Endothelial cell of umbilical vein (primary cell): ENCODE measurements at regions not wholly inside any gene's neighbourhood (a gene's known extent, or its start where the extent isn't known, plus 50 kb on each side); places are given as distances from the start of the nearest gene placed in this dataset.

Experiments used
- BruUV-seq: library from RNA; stranded (reverse); fragments of 400-500 nt; replicated peaks from 2 replicates; lab custom pipeline; 2021; lab: Mats Ljungman, UMichigan
- CTCF ChIA-PET: fragments of 300-600, 350-600 bp; sonication (Branson Sonifier 250); formaldehyde crosslinking; loops from one replicate; lab custom pipeline; 2021; ENCODE audit warnings: antibody characterized with exemption, inconsistent platforms; lab: Charles Lee
- POLR2A ChIA-PET: fragments of 300-600, 350-600 bp; sonication (Branson Sonifier 250); formaldehyde crosslinking; loops from one replicate; lab custom pipeline; 2021; ENCODE audit warnings: antibody characterized with exemption, inconsistent platforms; lab: Charles Lee
- DNase-seq: peaks from one replicate; pipeline ENCODE4 v3.0.0-alpha.2; 2011; ENCODE audit warnings: low read depth, low spot score
- FAIRE-seq: peaks from 2 replicates; lab custom pipeline; 2011; peaks lifted over from hg19 to GRCh38; lab: Jason Lieb, UNC
- H2AFZ ChIP-seq: 2 replicates; pipeline ENCODE4 v1.6.0; 2012; ENCODE audit warnings: low read depth, low read length, control low read depth, inconsistent platforms
- H3K27ac ChIP-seq: 2 replicates; pipeline ENCODE4 v1.5.1; 2011; ENCODE audit warnings: low read depth, mild to moderate bottlenecking, control low read depth, low read length, moderate library complexity; ENCODE audit not compliant: insufficient read depth
- H3K27me3 ChIP-seq, 2 experiments: 2 replicates each; pipeline versions ENCODE4 v1.6.0 to v1.6.1; 2011; ENCODE audit warnings: low read length in 2 of 2, mixed read lengths in 1 of 2; ENCODE audit not compliant: control insufficient read depth in 2 of 2, insufficient read depth in 2 of 2
- H3K36me3 ChIP-seq, 2 experiments: 2 replicates in 1 of 2; 3 replicates in 1 of 2; pipeline ENCODE4 v1.5.1; 2011; ENCODE audit warnings: low read length in 2 of 2, mild to moderate bottlenecking in 1 of 2, moderate library complexity in 1 of 2; ENCODE audit not compliant: control insufficient read depth in 2 of 2, insufficient read depth in 2 of 2; ENCODE audit errors: extremely low read depth in 1 of 2
- H3K4me1 ChIP-seq: 3 replicates; pipeline ENCODE4 v1.5.1; 2011; ENCODE audit warnings: mild to moderate bottlenecking, low read length; ENCODE audit not compliant: control insufficient read depth, insufficient read depth; ENCODE audit errors: extremely low read depth
- H3K4me2 ChIP-seq: 2 replicates; pipeline ENCODE4 v1.6.1; 2011; ENCODE audit warnings: low read length, control low read depth, mixed read lengths; ENCODE audit not compliant: insufficient read depth
- H3K4me3 ChIP-seq, 3 experiments: fragments of 200-600 bp in 1 of 3; sonication (generic), shearing (Covaris generic) in 1 of 3; replicated peaks in 1 of 3; 2 replicates each; pipeline ENCODE4 v1.5.1; 2011 to 2016; ENCODE audit warnings: control low read depth in 3 of 3, low read length in 3 of 3, mild to moderate bottlenecking in 2 of 3, inconsistent platforms in 1 of 3, low read depth in 1 of 3, moderate library complexity in 1 of 3; ENCODE audit not compliant: insufficient read depth in 1 of 3
- H3K79me2 ChIP-seq: 2 replicates; pipeline ENCODE4 v1.6.0; 2012; ENCODE audit warnings: low read length, inconsistent platforms; ENCODE audit not compliant: control insufficient read depth, insufficient read depth
- H3K9ac ChIP-seq: replicated peaks from 2 replicates; pipeline ENCODE3; 2011; ENCODE audit warnings: low read length, control low read depth; ENCODE audit not compliant: insufficient read depth; ENCODE audit errors: extremely low read depth
- H3K9me1 ChIP-seq: replicated peaks from 3 replicates; pipeline ENCODE4 v1.6.0; 2011; ENCODE audit warnings: mild to moderate bottlenecking, low read length; ENCODE audit not compliant: control insufficient read depth, insufficient read depth; ENCODE audit errors: extremely low read depth
- H3K9me3 ChIP-seq: replicated peaks from 2 replicates; pipeline ENCODE4 v1.5.1; 2012; ENCODE audit warnings: low read length, inconsistent platforms; ENCODE audit not compliant: control insufficient read depth, insufficient read depth
- H4K20me1 ChIP-seq: replicated peaks from 2 replicates; pipeline ENCODE3; 2011; ENCODE audit warnings: mild to moderate bottlenecking, low read length; ENCODE audit not compliant: control insufficient read depth, insufficient read depth; ENCODE audit errors: extremely low read depth
- CTCF ChIP-seq, 2 donors: IDR thresholded peaks; 1 replicate in 1 of 2; 2 replicates in 1 of 2; pipeline ENCODE4 v1.5.1; 2011; ENCODE audit warnings: low read length in 2 of 2, mild to moderate bottlenecking in 2 of 2, moderate library complexity in 2 of 2, control low read depth in 1 of 2, inconsistent platforms in 1 of 2, low read depth in 1 of 2; ENCODE audit not compliant: insufficient read depth in 1 of 2; ENCODE audit errors: extremely low read depth in 1 of 2
- EZH2 ChIP-seq: IDR thresholded peaks from 2 replicates; pipeline ENCODE4 v1.6.1; 2012; ENCODE audit warnings: borderline replicate concordance, low read depth, mild to moderate bottlenecking, moderate library complexity, low read length, inconsistent platforms; ENCODE audit not compliant: severe bottlenecking
- FOS ChIP-seq: IDR thresholded peaks from 2 replicates; pipeline ENCODE4 v1.6.1; 2011; ENCODE audit warnings: mild to moderate bottlenecking, low read length, moderate library complexity, borderline replicate concordance; ENCODE audit not compliant: insufficient read depth
- GATA2 ChIP-seq: IDR thresholded peaks from 2 replicates; pipeline ENCODE4 v1.7.0; 2011; ENCODE audit warnings: low read depth, mild to moderate bottlenecking, moderate library complexity, mixed read lengths, low read length; ENCODE audit not compliant: insufficient read length, insufficient read depth
- JUN ChIP-seq: IDR thresholded peaks from 2 replicates; pipeline ENCODE4 v1.6.1; 2011; ENCODE audit warnings: borderline replicate concordance, low read depth; ENCODE audit not compliant: insufficient read length, insufficient read depth
- MAX ChIP-seq: IDR thresholded peaks from 2 replicates; pipeline ENCODE4 v1.6.1; 2011; ENCODE audit not compliant: insufficient read depth, insufficient read length
- MYC ChIP-seq: IDR thresholded peaks from one replicate; pipeline ENCODE4 v1.6.1; 2011; ENCODE audit warnings: mild to moderate bottlenecking, low read depth, low read length
- POLR2A ChIP-seq: IDR thresholded peaks from 2 replicates; pipeline ENCODE4 v1.6.1; 2012; ENCODE audit warnings: low read depth, mild to moderate bottlenecking, control low read depth, low read length
- POLR2AphosphoS5 ChIP-seq: IDR thresholded peaks from 2 replicates; pipeline ENCODE4 v1.6.1; 2012; ENCODE audit warnings: low read depth, mild to moderate bottlenecking, control low read depth, low read length, moderate library complexity; ENCODE audit not compliant: insufficient read depth
- dilution Hi-C: fragments of 300-500 bp; cut with MboI; formaldehyde crosslinking; loops from one replicate; pipeline ENCODE4 v1.15.0; 2019; ENCODE audit warnings: low sequenced_read_pairs; ENCODE audit not compliant: extremely low pct_ligation_motif_present
- intact Hi-C: fragments of 100-400 bp; cut with micrococcal nuclease; formaldehyde crosslinking; loops from one replicate; pipeline ENCODE4 v1.10.0; 2022

- TF ChIP-seq POLR2A (no peak), JUN (no peak), GATA2 (no peak), POLR2AphosphoS5 (no peak), MAX (no peak), CTCF (IDR thresholded peaks at IDR 0.05; ENCODE audit: extremely low read depth in 1 of 2, insufficient read depth in 1 of 2, low read depth in 1 of 2, low read length in 2 of 2) (no peak), MYC (no peak), EZH2 (no peak), FOS (no peak)
- H3K4me3 ChIP-seq, result no peak overlapping the region
- no peak overlapping the region for H3K9ac ChIP-seq
- H3K4me2 ChIP-seq, result no peak overlapping the region
- no peak overlapping the region for H3K27ac ChIP-seq
- intact Hi-C loops (no loop called here), dilution Hi-C loops (no loop called here)
- ChIA-PET CTCF (interaction anchor here (1.8 kb wide), 1 partner anchor 233 kb away, joined by 5 read pairs; no protein-coding TSS in a partner anchor), POLR2A (interaction anchor here (0.6 kb wide), 1 partner anchor 29 kb away, joined by 3 read pairs; no protein-coding TSS in a partner anchor)
- H3K4me1 ChIP-seq, result peaks cover 9% of the 10 kb centered on the region
- H3K36me3 ChIP-seq, result no peaks in the 10 kb centered on the region
- no peak overlapping the region for H2AFZ ChIP-seq
- no peaks in the 10 kb centered on the region for H3K79me2 ChIP-seq
- DNase-seq (no peak), FAIRE-seq (no peak)
- no peaks in the 10 kb centered on the region for H4K20me1 ChIP-seq
- H3K9me1 ChIP-seq, result no peaks in the 10 kb centered on the region
- no peaks in the 10 kb centered on the region for H3K27me3 ChIP-seq
- no peaks in the 10 kb centered on the region for H3K9me3 ChIP-seq
- no TSS peak for BruUV-seq
These were observed 65.0 kb downstream of the ATXN3L start for GRCh38 chrX:13254870-13255269.
